GM19239 (cell line): ENCODE measurements at regions not wholly inside any gene's neighbourhood (a gene's known extent, or its start where the extent isn't known, plus 50 kb on each side); places are given as distances from the start of the nearest gene placed in this dataset.

Experiments
- DNase-seq: peaks from one replicate; pipeline ENCODE4 v3.0.0; 2011; ENCODE audit warnings: low spot score; ENCODE audit not compliant: insufficient read length
- FAIRE-seq: peaks from 2 replicates; lab custom pipeline; 2011; peaks lifted over from hg19 to GRCh38; lab: Jason Lieb, UNC

GRCh38 chr22:46100401-46101105, 49.8 kb upstream of the PPARA start:
- no peak for FAIRE-seq
- DNase-seq, result no peak
